CD4-positive, alpha-beta memory T cell (primary cell): ENCODE measurements at regions not wholly inside any gene's neighbourhood (a gene's known extent, or its start where the extent isn't known, plus 50 kb on each side); places are given as distances from the start of the nearest gene placed in this dataset.

Experiments
- CTCF ChIA-PET: fragments of 350-600 bp; sonication (Branson Sonifier 250); formaldehyde crosslinking; loops from one replicate; lab custom pipeline; 2021; ENCODE audit warnings: inconsistent platforms; ENCODE audit not compliant: partially characterized antibody; lab: Charles Lee
- POLR2A ChIA-PET: fragments of 350-600 bp; sonication (Branson Sonifier 250); formaldehyde crosslinking; loops from one replicate; lab custom pipeline; 2021; ENCODE audit not compliant: partially characterized antibody; lab: Charles Lee
- DNase-seq, 5 donors: peaks; one replicate each; pipeline versions ENCODE4 v3.0.0 to v3.0.0-alpha.2; 2020 to 2022; ENCODE audit warnings: mixed read lengths in 1 of 5
- H3K27ac ChIP-seq: one replicate; pipeline ENCODE4 v1.7.0; 2013; ENCODE audit warnings: low read depth, low read length
- H3K27me3 ChIP-seq: 2 replicates; pipeline ENCODE4 v1.7.0; 2013; ENCODE audit warnings: mild to moderate bottlenecking, low read length, moderate library complexity; ENCODE audit not compliant: insufficient read depth
- H3K36me3 ChIP-seq: 2 replicates; pipeline ENCODE4 v1.7.0; 2013; ENCODE audit warnings: mild to moderate bottlenecking, low read length, moderate library complexity; ENCODE audit not compliant: insufficient read depth
- H3K4me1 ChIP-seq: 2 replicates; pipeline ENCODE4 v1.7.0; 2013; ENCODE audit warnings: mild to moderate bottlenecking, low read length, moderate library complexity; ENCODE audit not compliant: insufficient read depth
- H3K4me3 ChIP-seq, 2 donors: one replicate each; pipeline ENCODE4 v1.7.0; 2013; ENCODE audit warnings: low read length in 2 of 2, mild to moderate bottlenecking in 1 of 2
- H3K9me3 ChIP-seq, 2 donors: one replicate each; pipeline ENCODE4 v1.7.0; 2013; ENCODE audit warnings: low read length in 2 of 2, control low read depth in 1 of 2; ENCODE audit not compliant: control insufficient read depth in 1 of 2
- H3K27ac Mint-ChIP-seq, 7 donors: one replicate each; pipeline ENCODE4 v1.8.0; 2020 to 2021; ENCODE audit warnings: mixed read lengths in 7 of 7, mild to moderate bottlenecking in 6 of 7, inconsistent platforms in 3 of 7, moderate library complexity in 3 of 7
- H3K27me3 Mint-ChIP-seq, 2 donors: one replicate each; pipeline ENCODE4 v1.8.0; 2020 to 2021; ENCODE audit warnings: mixed read lengths in 2 of 2
- H3K36me3 Mint-ChIP-seq, 2 donors: one replicate each; pipeline ENCODE4 v1.8.0; 2020 to 2021; ENCODE audit warnings: mixed read lengths in 2 of 2, inconsistent platforms in 1 of 2, mild to moderate bottlenecking in 1 of 2
- H3K4me1 Mint-ChIP-seq, 4 donors: one replicate each; pipeline ENCODE4 v1.8.0; 2020 to 2021; ENCODE audit warnings: mixed read lengths in 4 of 4, mild to moderate bottlenecking in 1 of 4
- H3K4me3 Mint-ChIP-seq, 8 donors: one replicate each; pipeline ENCODE4 v1.8.0; 2020 to 2021; ENCODE audit warnings: mixed read lengths in 8 of 8, mild to moderate bottlenecking in 7 of 8, moderate library complexity in 6 of 8, inconsistent platforms in 3 of 8
- H3K9me3 Mint-ChIP-seq, 8 donors: one replicate each; pipeline ENCODE4 v1.8.0; 2020 to 2021; ENCODE audit warnings: mixed read lengths in 8 of 8, mild to moderate bottlenecking in 5 of 8, inconsistent platforms in 3 of 8, moderate library complexity in 1 of 8
- intact Hi-C: fragments of 100-400 bp; cut with micrococcal nuclease; formaldehyde crosslinking; loops from one replicate; pipeline ENCODE4 v1.15.1; 2023

DNA sequence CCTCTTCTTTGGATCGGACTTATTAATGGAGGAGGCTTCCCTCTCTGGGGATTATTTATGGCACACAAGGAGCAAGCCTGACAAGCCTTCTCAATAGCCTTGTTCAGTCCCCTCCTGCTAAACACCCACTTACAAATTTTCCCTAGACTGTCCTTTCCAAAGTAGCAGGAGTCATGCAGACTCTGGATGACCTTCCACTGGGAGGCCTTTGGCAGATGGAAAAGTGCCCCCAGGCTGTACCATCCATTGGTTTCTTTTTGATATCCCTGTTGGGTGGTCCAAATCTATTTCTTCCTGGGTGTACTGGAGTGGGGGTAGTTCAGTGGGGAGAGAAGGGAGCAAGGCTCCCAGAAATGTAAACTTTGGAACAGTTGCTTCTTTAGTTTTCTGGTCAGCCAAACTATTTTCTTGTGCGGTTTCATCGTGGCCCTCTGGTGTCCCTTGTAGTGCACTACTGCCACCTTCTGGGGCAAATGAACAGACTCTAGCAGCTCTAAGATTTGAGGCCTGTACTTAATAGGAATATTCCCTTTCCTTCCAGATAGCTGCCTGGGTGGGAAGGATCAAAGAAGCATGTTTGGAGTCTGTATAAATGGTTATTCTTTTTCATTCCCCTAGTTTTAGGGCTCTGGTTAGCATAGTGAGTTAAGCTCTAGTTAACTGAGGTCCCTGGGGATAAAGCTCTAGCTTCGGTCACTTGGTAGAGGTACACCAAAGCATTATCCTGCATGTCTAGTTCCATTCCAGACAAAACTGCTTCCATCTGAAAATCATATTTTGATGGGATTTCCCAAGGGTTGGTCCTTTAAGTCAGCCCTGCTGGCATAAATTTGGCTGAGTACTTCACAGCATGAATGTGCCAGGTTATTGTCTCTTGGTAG, 409.5 kb downstream of the SLC6A15 start:
- no peaks in the 10 kb centered on the region for H3K36me3 ChIP-seq
- Mint-ChIP-seq H3K27me3 (no peaks in the 10 kb centered on the region), H3K4me1 (no peaks in the 10 kb centered on the region), H3K36me3 (no peaks in the 10 kb centered on the region), H3K4me3 (no peak overlapping the region), H3K27ac (no peak overlapping the region), H3K9me3 (no peaks in the 10 kb centered on the region)
- H3K27ac ChIP-seq = no peak overlapping the region
- no peaks in the 10 kb centered on the region for H3K27me3 ChIP-seq
- DNase-seq = peak in 1 of 5 donors; percentile 6
- H3K9me3 ChIP-seq = no peaks in the 10 kb centered on the region
- ChIA-PET POLR2A (no interaction called here), CTCF (interaction anchor here (2.6 kb wide), 1 partner anchor 1818 kb away, joined by 16 read pairs; the partner anchor contains the start of gene TMTC2)
- H3K4me1 ChIP-seq = no peaks in the 10 kb centered on the region
- H3K4me3 ChIP-seq = no peak overlapping the region
- intact Hi-C loops = no loop called here

DNA sequence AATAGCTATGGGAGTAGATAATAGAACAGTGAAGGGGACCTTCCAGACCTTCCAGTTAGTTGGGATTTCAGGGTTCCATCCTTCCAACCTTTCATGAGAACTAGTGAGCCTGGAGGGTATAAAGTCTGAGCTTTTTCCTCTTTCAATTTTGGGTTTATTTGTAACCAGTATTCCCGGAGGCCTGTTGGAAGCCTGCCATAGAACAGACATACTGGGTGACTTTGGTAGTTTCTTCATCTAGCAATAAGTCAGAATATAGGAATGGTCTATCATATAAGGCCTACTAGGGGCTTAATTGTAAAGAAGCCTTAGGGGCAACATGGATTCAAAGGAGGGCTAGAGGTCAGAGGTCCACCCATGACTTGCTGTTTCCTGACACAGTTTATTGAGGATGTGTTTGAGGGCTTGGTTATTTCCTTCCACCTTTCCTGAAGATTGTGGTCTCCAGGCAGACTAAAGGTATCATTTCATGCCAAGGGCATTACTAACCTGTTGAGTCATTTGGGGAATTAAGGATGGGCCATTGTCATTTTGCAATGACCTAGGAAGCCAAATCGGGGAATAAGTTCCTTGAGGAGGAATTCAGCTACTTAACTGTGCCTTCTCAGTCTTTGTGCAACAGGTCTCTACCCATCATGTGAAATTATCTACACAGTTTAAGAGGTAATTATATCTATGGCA, 410.3 kb downstream of the SLC6A15 start:
- no peaks in the 10 kb centered on the region for H3K9me3 Mint-ChIP-seq
- H3K36me3 Mint-ChIP-seq = no peaks in the 10 kb centered on the region
- Histone ChIP-seq H3K4me3 (no peak overlapping the region), H3K27me3 (no peaks in the 10 kb centered on the region), H3K4me1 (no peaks in the 10 kb centered on the region), H3K36me3 (no peaks in the 10 kb centered on the region), H3K9me3 (no peaks in the 10 kb centered on the region), H3K27ac (no peak overlapping the region)
- H3K27ac Mint-ChIP-seq = no peak overlapping the region
- ChIA-PET POLR2A (no interaction called here), CTCF (interaction anchor here (1.8 kb wide), 1 partner anchor 1817 kb away, joined by 10 read pairs; no protein-coding TSS in a partner anchor)
- intact Hi-C loops = no loop called here
- H3K4me3 Mint-ChIP-seq = no peak overlapping the region
- no peak for DNase-seq
- no peaks in the 10 kb centered on the region for H3K4me1 Mint-ChIP-seq
- H3K27me3 Mint-ChIP-seq = no peaks in the 10 kb centered on the region

DNA sequence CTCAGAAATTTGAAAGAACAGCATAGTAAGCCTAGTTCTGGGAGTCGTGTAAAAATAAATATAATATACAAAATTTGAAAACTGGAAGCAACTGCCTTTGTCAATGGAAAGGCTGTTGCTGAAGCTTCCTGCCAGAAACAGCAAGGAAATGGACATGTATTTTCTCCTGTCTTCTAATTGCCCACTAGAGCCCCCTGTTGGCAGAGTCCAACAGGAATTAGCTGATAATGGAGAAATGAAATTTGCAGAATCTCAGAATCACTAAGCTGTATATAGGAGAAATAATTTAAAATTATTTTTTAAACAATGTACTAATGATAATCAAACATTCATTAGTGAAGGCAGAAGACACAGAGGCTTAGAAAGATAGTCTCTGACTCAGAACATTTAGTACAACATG, 414.8 kb downstream of the SLC6A15 start:
- ChIA-PET CTCF (no interaction called here), POLR2A (no interaction called here)
- intact Hi-C loops = no loop called here
- Histone ChIP-seq H3K9me3 (no peaks in the 10 kb centered on the region), H3K36me3 (no peaks in the 10 kb centered on the region), H3K27me3 (no peaks in the 10 kb centered on the region), H3K27ac (no peak overlapping the region), H3K4me1 (no peaks in the 10 kb centered on the region), H3K4me3 (no peak overlapping the region)
- H3K27ac Mint-ChIP-seq = no peak overlapping the region
- H3K9me3 Mint-ChIP-seq = no peaks in the 10 kb centered on the region
- no peak overlapping the region for H3K4me3 Mint-ChIP-seq
- no peaks in the 10 kb centered on the region for H3K36me3 Mint-ChIP-seq
- DNase-seq = no peak
- no peaks in the 10 kb centered on the region for H3K4me1 Mint-ChIP-seq
- H3K27me3 Mint-ChIP-seq = no peaks in the 10 kb centered on the region

DNA sequence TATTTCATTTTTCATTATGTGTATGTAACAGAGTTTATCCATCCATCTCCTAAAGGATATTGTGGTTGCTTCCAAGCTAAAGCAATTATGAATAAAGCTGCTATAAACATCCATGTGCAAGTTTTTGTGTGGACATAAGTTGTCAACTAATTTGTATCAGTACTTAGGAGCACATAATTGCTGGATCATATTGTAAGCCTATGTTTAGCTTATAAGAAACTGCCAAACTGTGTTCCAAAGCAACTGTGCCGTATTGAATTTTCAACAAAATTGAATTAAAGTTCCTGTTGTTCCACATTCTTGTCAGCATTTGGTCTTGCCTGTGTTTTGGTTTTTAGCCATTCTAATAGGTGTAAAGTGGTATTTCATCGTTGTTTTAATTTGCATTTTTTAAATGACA, 416.9 kb downstream of the SLC6A15 start:
- Histone ChIP-seq H3K27ac (no peak overlapping the region), H3K36me3 (no peaks in the 10 kb centered on the region), H3K27me3 (no peaks in the 10 kb centered on the region), H3K9me3 (no peaks in the 10 kb centered on the region), H3K4me3 (no peak overlapping the region), H3K4me1 (no peaks in the 10 kb centered on the region)
- no peak for DNase-seq
- H3K27ac Mint-ChIP-seq = no peak overlapping the region
- ChIA-PET POLR2A (no interaction called here), CTCF (no interaction called here)
- H3K4me3 Mint-ChIP-seq = no peak overlapping the region
- H3K4me1 Mint-ChIP-seq = no peaks in the 10 kb centered on the region
- intact Hi-C loops = no loop called here
- H3K9me3 Mint-ChIP-seq = no peaks in the 10 kb centered on the region
- H3K27me3 Mint-ChIP-seq = no peaks in the 10 kb centered on the region
- no peaks in the 10 kb centered on the region for H3K36me3 Mint-ChIP-seq

DNA sequence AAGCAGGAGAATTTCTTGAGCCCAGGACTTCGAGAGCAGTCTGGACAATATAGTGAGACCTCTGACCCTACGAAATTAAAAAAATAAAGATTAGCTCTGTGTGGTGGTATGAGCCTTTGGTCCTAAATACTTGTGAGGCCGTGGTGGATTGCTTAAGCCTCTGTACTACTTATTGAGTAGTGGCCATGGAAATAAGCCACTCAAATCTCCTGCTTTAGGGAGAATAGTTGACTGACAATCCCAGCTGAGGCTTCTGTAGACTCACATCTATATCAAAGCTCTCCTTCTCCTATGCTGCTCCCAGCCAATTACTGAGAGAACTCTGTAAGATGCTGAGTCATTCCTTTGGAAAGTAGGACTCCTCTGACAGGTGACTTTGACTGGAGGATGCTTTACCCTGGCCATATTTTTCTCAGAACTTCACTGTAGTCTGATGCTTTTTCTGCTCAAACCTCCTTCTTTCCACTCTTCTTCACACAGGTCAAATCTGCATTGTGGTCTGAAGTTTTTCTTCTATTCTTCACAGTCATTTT, 420.2 kb downstream of the SLC6A15 start:
- ChIA-PET POLR2A (interaction anchor here (0.6 kb wide), 1 partner anchor 10 kb away, joined by 3 read pairs; no protein-coding TSS in a partner anchor), CTCF (no interaction called here)
- Mint-ChIP-seq H3K27ac (no peak overlapping the region), H3K27me3 (no peaks in the 10 kb centered on the region), H3K9me3 (no peaks in the 10 kb centered on the region), H3K36me3 (no peaks in the 10 kb centered on the region), H3K4me1 (no peaks in the 10 kb centered on the region), H3K4me3 (no peak overlapping the region)
- no peak overlapping the region for H3K27ac ChIP-seq
- H3K4me1 ChIP-seq = no peaks in the 10 kb centered on the region
- no peak for DNase-seq
- no peak overlapping the region for H3K4me3 ChIP-seq
- H3K9me3 ChIP-seq = no peaks in the 10 kb centered on the region
- H3K27me3 ChIP-seq = no peaks in the 10 kb centered on the region
- intact Hi-C loops = no loop called here
- no peaks in the 10 kb centered on the region for H3K36me3 ChIP-seq

DNA sequence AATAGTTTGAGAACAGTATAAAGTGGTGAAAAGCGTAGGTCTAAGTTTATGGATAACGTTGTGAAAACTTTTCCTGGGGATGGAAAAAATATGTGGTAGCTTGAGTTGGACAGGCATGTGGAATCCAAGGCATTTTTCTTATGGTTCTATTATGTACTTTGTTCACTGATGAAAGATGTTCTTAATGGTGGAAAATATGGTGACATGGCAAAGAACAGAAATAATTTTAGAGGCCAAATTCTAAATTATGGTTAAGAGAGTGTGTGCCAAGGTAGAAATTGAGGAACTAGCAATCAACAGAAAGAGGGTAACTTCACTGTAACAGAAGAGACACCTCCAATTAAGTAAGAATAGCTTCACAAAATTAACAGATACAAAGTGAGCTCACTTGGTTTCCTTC, 427.8 kb downstream of the SLC6A15 start:
- ChIA-PET CTCF (no interaction called here), POLR2A (no interaction called here)
- DNase-seq = no peak
- intact Hi-C loops = no loop called here
- Mint-ChIP-seq H3K27ac (peak overlapping the region in 1 of 7 donors; percentile 9), H3K4me1 (no peaks in the 10 kb centered on the region), H3K9me3 (no peaks in the 10 kb centered on the region), H3K4me3 (no peak overlapping the region), H3K27me3 (no peaks in the 10 kb centered on the region), H3K36me3 (no peaks in the 10 kb centered on the region)
- H3K36me3 ChIP-seq = no peaks in the 10 kb centered on the region
- no peaks in the 10 kb centered on the region for H3K27me3 ChIP-seq
- no peak overlapping the region for H3K4me3 ChIP-seq
- H3K27ac ChIP-seq = no peak overlapping the region
- no peaks in the 10 kb centered on the region for H3K9me3 ChIP-seq
- no peaks in the 10 kb centered on the region for H3K4me1 ChIP-seq

DNA sequence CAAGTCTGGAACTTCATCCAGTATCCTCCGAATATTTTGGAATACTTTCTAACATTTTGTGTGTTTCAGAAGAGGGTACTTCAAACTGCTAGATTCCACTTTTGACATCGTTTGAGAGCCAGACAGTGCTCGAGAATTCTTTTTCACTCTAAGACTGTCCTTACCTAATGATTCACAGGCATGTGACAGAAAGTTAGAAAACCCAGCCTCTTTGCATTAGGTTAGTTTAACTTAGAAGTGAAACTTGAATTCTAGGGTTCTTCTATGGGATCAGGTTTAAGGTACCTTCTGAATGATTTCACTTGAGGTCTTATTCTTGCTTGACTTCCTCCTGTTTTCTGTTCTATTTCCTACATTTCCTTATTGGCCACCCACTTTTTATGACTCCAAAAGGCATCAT, 431.8 kb downstream of the SLC6A15 start:
- no peaks in the 10 kb centered on the region for H3K36me3 Mint-ChIP-seq
- no peak overlapping the region for H3K4me3 Mint-ChIP-seq
- no peaks in the 10 kb centered on the region for H3K27me3 Mint-ChIP-seq
- peaks cover 0 to 4% (median 0%) of the 10 kb centered on the region in 8 donors for H3K9me3 Mint-ChIP-seq
- H3K4me1 Mint-ChIP-seq = no peaks in the 10 kb centered on the region
- CTCF ChIA-PET = no interaction called here
- no peak for DNase-seq
- Histone ChIP-seq H3K36me3 (no peaks in the 10 kb centered on the region), H3K4me3 (no peak overlapping the region), H3K4me1 (no peaks in the 10 kb centered on the region), H3K27ac (no peak overlapping the region), H3K27me3 (no peaks in the 10 kb centered on the region), H3K9me3 (no peaks in the 10 kb centered on the region)
- intact Hi-C loops = no loop called here
- POLR2A ChIA-PET = no interaction called here
- H3K27ac Mint-ChIP-seq = no peak overlapping the region
